HG03460 (cell line): ENCODE measurements at regions not wholly inside any gene's neighbourhood (a gene's known extent, or its start where the extent isn't known, plus 50 kb on each side); places are given as distances from the start of the nearest gene placed in this dataset.
"Not testable (repeated sequence)": the region's sequence is repeated elsewhere in the genome, so short reads cannot be mapped to it uniquely, and the experiment has no call there.

Experiments
- ATAC-seq: cut with Tn5 transposase; IDR thresholded peaks from one replicate; pipeline ENCODE4 v1.9.1; 2021; ENCODE audit not compliant: unreplicated experiment

DNA sequence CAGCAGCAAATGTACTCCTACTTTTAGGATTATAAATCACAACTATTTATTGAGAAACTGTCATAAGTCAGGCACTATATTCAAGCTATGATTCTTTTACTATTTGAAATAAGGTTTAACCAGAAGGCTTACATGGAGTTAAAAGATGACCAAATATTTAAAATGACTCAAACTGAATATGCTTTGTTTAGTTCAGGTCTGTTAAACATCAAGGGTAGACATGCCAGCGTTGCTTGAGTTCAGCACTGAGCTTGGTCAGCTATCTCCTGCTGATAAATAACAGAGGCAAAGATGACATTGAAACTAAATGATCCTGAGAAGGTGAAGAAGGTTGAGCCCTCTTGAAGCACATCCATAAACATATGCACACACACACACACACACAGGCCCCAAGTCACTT lies 305.6 kb downstream of the ANKRD30BL start:
- ATAC-seq = not testable (repeated sequence)

DNA sequence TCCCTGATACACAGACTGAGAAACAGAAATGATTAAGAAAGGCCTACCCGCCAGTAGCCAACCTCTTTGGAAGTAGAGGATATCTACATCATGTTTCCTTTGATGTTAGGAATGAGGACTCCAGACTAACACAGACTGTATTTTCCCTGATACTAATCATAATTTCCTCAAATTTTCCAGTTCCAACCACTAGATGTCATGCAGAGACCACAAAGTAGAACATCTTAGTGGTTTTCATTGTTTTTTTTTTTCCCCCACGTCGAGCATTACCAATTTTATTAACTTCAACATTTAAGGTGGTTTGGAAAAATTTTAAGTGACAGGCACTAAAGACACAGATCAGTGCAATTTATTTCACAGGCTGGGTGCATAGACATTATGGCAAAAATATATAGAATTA lies 303.6 kb downstream of the ANKRD30BL start:
- ATAC-seq = not testable (repeated sequence)
